Ascending aorta (tissue), 2 donors: ENCODE measurements at regions not wholly inside any gene's neighbourhood (a gene's known extent, or its start where the extent isn't known, plus 50 kb on each side); places are given as distances from the start of the nearest gene placed in this dataset.

Experiments used
- DNase-seq, 2 donors: peaks; one replicate each; pipeline ENCODE4 v3.0.0-alpha.2; 2019; ENCODE audit warnings: low spot score in 2 of 2
- H3K27ac ChIP-seq, 2 donors: fragments of 200-600 bp; sonication (generic); one replicate each; pipeline ENCODE4 v1.5.1; 2016 to 2017; ENCODE audit warnings: mild to moderate bottlenecking in 1 of 2
- H3K27me3 ChIP-seq: fragments of 200-600 bp; sonication (generic); one replicate; pipeline ENCODE4 v1.5.1; 2017
- H3K36me3 ChIP-seq, 2 donors: fragments of 200-600 bp; sonication (generic); one replicate each; pipeline ENCODE4 v1.5.1; 2016
- H3K4me1 ChIP-seq, 2 donors: fragments of 200-600 bp; sonication (generic); one replicate each; pipeline ENCODE4 v1.5.1; 2016 to 2017; ENCODE audit warnings: mild to moderate bottlenecking in 1 of 2
- H3K4me3 ChIP-seq, 2 donors: fragments of 200-600 bp; sonication (generic); one replicate each; pipeline ENCODE4 v1.5.1; 2016 to 2017; ENCODE audit warnings: mild to moderate bottlenecking in 1 of 2
- H3K9me3 ChIP-seq, 2 donors: fragments of 200-600 bp; sonication (generic); one replicate each; pipeline ENCODE4 v1.5.1; 2016
- intact Hi-C: fragments of 100-400 bp; cut with DNase I; formaldehyde crosslinking; loops from one replicate; pipeline ENCODE4 v1.15.1; 2023
- TF ChIP-seq, protein P1 (sequence below), 3 experiments: fragments of 200-600 bp in 2 of 3; fragments of 450-650 bp in 1 of 3; sonication (generic) in 2 of 3; IDR thresholded peaks; one replicate each; pipeline ENCODE4 v1.5.1; 2016 to 2019; ENCODE audit warnings: antibody characterized with exemption in 3 of 3, mild to moderate bottlenecking in 1 of 3, moderate library complexity in 1 of 3

DNA sequence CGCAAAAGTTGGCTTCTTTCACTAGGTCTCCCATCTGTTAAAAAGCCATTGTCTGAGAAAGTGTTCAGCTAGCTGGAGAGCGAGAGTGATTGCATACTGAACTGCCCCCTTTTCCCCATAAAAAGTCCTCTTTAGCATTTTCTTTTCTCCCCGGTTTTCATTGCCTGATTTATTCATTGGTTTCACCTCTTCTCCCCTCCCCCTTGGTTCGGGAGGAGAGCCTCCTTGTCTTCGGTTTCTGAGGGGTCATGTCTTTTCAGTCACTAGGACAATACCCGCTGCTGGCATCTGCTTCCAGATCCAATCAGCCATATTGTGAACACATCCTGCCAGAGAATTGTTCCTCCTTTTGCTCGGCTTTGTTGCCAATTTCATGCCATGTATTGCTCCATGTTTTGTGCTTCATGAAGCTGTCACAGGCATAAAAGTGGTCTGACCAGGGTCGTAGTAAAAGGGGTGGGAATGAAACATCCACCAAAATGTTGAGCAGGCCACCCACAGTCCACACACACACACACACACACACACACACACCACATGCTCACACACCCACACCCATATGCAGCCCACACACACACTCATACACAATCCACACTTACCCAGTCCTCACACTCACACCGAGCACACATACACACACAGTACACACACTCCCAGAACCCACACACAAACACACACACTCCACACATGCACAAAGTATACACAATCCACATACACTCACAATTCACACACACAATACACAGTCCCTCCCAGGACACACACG, 136.0 kb downstream of the NKX6-1 start:
- H3K27me3 ChIP-seq: no peaks in the 10 kb centered on the region
- no peaks in the 10 kb centered on the region for H3K36me3 ChIP-seq
- intact Hi-C loops: no loop called here
- H3K4me3 ChIP-seq: no peak overlapping the region
- TF ChIP-seq, protein P1, sequence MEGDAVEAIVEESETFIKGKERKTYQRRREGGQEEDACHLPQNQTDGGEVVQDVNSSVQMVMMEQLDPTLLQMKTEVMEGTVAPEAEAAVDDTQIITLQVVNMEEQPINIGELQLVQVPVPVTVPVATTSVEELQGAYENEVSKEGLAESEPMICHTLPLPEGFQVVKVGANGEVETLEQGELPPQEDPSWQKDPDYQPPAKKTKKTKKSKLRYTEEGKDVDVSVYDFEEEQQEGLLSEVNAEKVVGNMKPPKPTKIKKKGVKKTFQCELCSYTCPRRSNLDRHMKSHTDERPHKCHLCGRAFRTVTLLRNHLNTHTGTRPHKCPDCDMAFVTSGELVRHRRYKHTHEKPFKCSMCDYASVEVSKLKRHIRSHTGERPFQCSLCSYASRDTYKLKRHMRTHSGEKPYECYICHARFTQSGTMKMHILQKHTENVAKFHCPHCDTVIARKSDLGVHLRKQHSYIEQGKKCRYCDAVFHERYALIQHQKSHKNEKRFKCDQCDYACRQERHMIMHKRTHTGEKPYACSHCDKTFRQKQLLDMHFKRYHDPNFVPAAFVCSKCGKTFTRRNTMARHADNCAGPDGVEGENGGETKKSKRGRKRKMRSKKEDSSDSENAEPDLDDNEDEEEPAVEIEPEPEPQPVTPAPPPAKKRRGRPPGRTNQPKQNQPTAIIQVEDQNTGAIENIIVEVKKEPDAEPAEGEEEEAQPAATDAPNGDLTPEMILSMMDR (IDR thresholded peaks at IDR 0.05): no peak
- no peak overlapping the region for H3K27ac ChIP-seq
- DNase-seq: no peak
- no peaks in the 10 kb centered on the region for H3K4me1 ChIP-seq
- no peaks in the 10 kb centered on the region for H3K9me3 ChIP-seq

DNA sequence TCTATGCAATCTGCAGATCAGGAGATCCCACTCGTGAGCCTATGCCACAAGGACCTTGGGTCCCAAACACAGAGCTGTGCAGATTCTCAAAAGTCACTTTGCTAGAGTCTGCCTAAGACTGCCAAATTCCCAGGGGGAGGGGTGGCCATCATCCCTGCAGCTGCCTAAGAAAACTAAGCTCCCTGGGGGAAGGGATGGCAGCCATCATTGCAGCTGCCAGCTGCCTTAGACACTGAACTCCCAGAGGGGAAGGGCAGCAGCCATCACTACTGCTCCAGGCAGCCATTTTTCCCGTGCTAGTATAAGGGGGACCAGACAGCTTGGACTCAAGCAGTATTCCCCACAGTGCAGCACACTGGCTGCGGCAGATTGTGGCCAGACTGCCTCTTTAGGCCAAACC, 156.9 kb downstream of the NKX6-1 start:
- Histone ChIP-seq H3K27ac (no peak overlapping the region), H3K4me1 (no peaks in the 10 kb centered on the region), H3K9me3 (peaks cover 4 to 7% of the 10 kb centered on the region in 2 donors), H3K36me3 (no peaks in the 10 kb centered on the region), H3K27me3 (no peaks in the 10 kb centered on the region), H3K4me3 (no peak overlapping the region)
- intact Hi-C loops: no loop called here
- DNase-seq: no peak
- TF ChIP-seq, protein P1 (IDR thresholded peaks at IDR 0.05): no peak

DNA sequence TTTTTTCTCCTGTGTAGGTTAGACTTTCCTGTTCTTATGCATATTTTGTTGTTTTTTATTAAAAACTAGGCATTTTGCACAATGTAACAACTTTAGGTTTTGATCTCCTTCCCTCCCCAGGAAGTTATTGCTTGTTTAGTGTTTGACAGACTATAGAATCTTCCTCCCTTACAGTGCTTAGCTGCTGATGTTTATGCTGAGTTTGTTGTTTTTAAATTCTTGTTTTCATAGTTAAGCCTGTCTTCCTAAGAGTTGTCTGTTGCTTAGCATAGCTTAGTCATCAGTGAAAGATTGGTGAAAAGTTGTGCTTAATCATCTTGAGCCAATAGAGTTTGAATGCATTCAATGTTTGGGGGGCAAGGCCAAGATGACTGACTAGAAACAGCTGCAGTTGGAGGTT, 157.5 kb downstream of the NKX6-1 start:
- TF ChIP-seq, protein P1 (IDR thresholded peaks at IDR 0.05): no peak
- intact Hi-C loops: no loop called here

DNA sequence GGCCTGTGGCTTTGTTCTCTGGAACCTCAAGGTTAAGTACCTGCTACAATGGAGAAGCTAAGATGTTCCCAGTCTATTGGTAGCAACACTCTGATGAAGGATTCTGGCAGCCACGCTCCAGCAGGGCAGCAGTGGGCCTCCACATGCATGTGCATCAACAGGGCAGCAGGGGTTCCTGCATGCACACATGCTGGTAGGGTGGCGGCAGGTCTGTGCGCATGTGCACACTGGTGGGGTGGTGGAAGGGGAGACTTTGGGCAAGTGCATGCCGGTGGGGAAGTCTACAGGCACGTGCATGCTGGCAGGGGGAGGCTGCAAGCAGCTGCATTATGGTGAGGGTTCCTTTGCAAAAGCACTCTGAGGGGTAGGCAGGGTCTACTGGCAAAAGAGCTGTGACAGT, 160.7 kb downstream of the NKX6-1 start:
- H3K27ac ChIP-seq: no peak overlapping the region
- intact Hi-C loops: no loop called here
- H3K4me1 ChIP-seq: no peaks in the 10 kb centered on the region
- H3K4me3 ChIP-seq: no peak overlapping the region
- no peak for DNase-seq
- H3K36me3 ChIP-seq: no peaks in the 10 kb centered on the region
- peaks cover 4 to 5% of the 10 kb centered on the region in 2 donors for H3K9me3 ChIP-seq
- no peaks in the 10 kb centered on the region for H3K27me3 ChIP-seq
- TF ChIP-seq, protein P1 (IDR thresholded peaks at IDR 0.05): no peak

More for the DNA sequence above, 157.5 kb downstream of the NKX6-1 start:
- no peak for DNase-seq
- Histone ChIP-seq H3K4me1 (no peaks in the 10 kb centered on the region), H3K27ac (no peak overlapping the region), H3K4me3 (no peak overlapping the region), H3K36me3 (no peaks in the 10 kb centered on the region), H3K9me3 (peaks cover 4 to 7% of the 10 kb centered on the region in 2 donors), H3K27me3 (no peaks in the 10 kb centered on the region)

DNA sequence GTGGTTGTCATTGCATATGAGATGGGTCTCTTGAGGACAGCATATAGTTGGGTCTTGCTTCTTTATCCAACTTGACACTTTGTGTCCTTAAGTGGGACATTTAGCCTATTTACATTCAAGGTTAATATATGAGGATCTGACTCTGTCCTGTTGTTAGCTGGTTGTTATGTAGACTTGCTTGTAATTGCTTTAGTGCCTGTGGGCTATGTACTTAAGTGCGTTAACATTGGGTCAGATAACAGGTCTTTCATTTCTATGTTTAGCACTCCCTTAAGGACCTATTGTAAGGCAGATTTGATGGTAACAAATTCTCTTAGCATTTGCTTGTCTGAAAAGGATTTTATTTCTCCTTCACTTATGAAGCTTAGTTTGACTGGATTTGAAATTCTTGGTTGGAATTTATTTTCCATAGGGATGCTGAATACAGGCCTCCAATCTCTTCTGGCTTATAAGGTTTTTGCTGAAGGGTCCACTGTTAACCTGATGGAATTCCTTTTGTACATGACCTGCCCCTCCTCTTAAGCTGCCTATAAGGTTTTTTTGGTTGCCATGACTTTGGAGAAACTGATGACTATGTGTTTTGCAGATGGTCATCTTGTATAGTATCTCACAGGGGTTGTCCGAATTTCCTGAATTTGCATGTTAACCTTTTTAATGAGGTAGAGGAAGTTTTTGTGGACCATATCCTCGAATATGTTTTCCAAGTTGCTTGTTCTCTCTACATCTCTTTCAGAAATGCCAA, 162.0 kb downstream of the NKX6-1 start:
- Histone ChIP-seq H3K27ac (no peak overlapping the region), H3K36me3 (no peaks in the 10 kb centered on the region), H3K27me3 (no peaks in the 10 kb centered on the region), H3K4me3 (no peak overlapping the region), H3K9me3 (peaks cover 0 to 4% of the 10 kb centered on the region in 2 donors), H3K4me1 (no peaks in the 10 kb centered on the region)
- TF ChIP-seq, protein P1 (IDR thresholded peaks at IDR 0.05): no peak
- intact Hi-C loops: no loop called here
- DNase-seq: no peak
